ENCODE measurements at regions not wholly inside any gene's neighbourhood (a gene's known extent, or its start where the extent isn't known, plus 50 kb on each side); places are given as distances from the start of the nearest gene placed in this dataset.

DNA sequence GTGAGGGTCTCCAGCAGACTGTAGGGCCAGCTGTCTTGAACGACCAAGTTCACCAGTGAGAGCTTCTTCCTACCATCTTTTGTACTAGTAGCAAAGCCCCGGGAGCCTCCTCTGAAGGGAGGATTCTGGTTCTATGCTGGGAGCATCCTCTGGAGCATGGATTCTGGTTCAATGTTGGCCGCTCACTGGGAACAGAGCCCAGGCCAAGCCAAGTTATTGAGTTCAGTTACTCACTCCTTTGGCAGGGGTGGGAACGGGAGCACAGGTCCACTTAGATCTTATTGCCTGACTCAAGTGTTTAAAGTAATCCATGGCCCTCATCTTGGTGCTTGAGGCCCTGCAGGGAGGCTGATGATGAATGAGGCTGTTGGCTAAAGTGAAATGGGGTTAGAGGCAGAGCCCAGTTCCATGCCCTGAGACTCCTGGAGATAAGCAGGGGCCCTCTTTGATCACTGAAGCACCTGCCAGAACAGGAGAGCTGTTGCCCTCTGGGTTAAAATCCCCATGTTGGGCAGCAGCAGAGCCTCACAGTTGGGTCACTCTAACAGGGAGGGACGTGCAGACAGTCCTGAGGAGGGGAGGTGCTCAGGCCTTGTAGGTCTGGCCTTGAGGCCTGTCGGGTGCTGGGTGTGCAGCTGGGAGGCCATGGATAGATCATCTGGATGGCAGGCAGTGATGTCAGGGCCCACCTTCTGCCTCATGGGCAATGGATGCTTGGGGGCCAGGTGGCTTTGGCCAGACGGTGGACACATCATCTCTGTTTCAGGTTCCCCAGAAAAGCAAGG, 98.3 kb upstream of the SYNDIG1 start:
- intact Hi-C loops (cut with micrococcal nuclease) = no loop called here
- Mint-ChIP-seq H3K27me3 (no peaks in the 10 kb centered on the region), H3K9me3 (no peaks in the 10 kb centered on the region), H3K4me3 (no peak overlapping the region), H3K36me3 (no peaks in the 10 kb centered on the region), H3K4me1 (ENCODE audit: low read depth) (no peaks in the 10 kb centered on the region), H3K27ac (no peak overlapping the region)
- ChIA-PET POLR2A (no interaction called here), CTCF (no interaction called here)
- no peak for DNase-seq

DNA sequence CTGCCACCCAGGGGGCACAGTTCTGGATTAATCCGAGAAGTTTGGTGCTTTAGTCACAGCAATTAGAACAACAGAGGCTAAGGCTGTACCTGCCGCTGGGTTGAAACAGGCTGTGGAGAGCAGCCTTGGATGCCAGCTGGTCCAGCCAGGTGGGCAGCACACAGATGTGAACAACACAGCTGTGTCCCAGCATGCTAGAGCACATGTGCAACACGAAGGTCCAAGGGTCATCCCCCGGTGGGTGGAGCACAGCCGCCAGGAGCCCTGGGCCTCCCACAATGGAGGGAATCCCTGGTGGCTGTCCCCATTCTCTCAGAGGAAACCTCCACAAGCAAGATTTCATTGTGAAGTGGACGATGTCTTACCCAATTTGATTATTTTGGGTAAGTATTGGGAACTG, 99.2 kb upstream of the SYNDIG1 start:
- POLR2A ChIA-PET = no interaction called here
- CTCF ChIA-PET = no interaction called here
- DNase-seq = no peak
- no peaks in the 10 kb centered on the region for H3K4me1 Mint-ChIP-seq (ENCODE audit: low read depth)
- no peaks in the 10 kb centered on the region for H3K36me3 Mint-ChIP-seq
- H3K27me3 Mint-ChIP-seq = no peaks in the 10 kb centered on the region
- no peak overlapping the region for H3K4me3 Mint-ChIP-seq
- intact Hi-C loops (cut with micrococcal nuclease) = no loop called here
- no peak overlapping the region for H3K27ac Mint-ChIP-seq
- H3K9me3 Mint-ChIP-seq = no peaks in the 10 kb centered on the region

- H3K4me3 Mint-ChIP-seq = no peak overlapping the region
- no peak for DNase-seq
- no peaks in the 10 kb centered on the region for H3K27me3 Mint-ChIP-seq
- ChIA-PET POLR2A (no interaction called here), CTCF (no interaction called here)
- H3K4me1 Mint-ChIP-seq (ENCODE audit: low read depth) = no peaks in the 10 kb centered on the region
- no peak overlapping the region for H3K27ac Mint-ChIP-seq
- no peaks in the 10 kb centered on the region for H3K9me3 Mint-ChIP-seq
- no peaks in the 10 kb centered on the region for H3K36me3 Mint-ChIP-seq
- intact Hi-C loops (cut with micrococcal nuclease) = no loop called here
Measured at GRCh38 chr20:24368253-24368652, 101.2 kb upstream of the SYNDIG1 start.

- no peak for DNase-seq
- no peak overlapping the region for H3K4me3 Mint-ChIP-seq
- H3K27ac Mint-ChIP-seq = no peak overlapping the region
- peaks cover 6% of the 10 kb centered on the region for H3K9me3 Mint-ChIP-seq
- H3K27me3 Mint-ChIP-seq = peaks cover 5% of the 10 kb centered on the region
- H3K4me1 Mint-ChIP-seq (ENCODE audit: low read depth) = no peaks in the 10 kb centered on the region
- intact Hi-C loops (cut with micrococcal nuclease) = no loop called here
- CTCF ChIA-PET = no interaction called here
- POLR2A ChIA-PET = no interaction called here
- no peaks in the 10 kb centered on the region for H3K36me3 Mint-ChIP-seq
Measured at GRCh38 chr20:24366336-24367004, 103.0 kb upstream of the SYNDIG1 start.

DNA sequence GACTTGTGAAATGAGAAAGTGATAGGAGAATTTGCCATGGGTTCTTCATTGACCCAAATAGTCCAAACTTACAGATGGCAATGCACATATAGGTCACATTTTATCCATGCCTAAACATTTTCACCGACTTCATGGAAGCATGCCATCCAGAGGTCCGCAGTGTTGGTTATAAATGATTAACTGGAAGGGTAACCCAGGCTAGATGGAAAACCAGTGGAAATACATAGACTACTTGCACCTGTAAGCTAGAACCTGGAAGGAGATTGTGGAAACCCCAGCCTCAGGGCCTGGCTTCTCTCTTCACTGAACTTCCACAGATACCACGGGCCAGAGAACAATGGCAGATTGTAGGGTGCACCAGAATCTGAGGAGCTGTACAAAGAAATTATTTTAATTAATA, 103.8 kb upstream of the SYNDIG1 start:
- Mint-ChIP-seq H3K36me3 (no peaks in the 10 kb centered on the region), H3K27ac (no peak overlapping the region), H3K4me1 (ENCODE audit: low read depth) (no peaks in the 10 kb centered on the region), H3K4me3 (no peak overlapping the region), H3K9me3 (peaks cover 6% of the 10 kb centered on the region), H3K27me3 (peaks cover 5% of the 10 kb centered on the region)
- ChIA-PET CTCF (no interaction called here), POLR2A (no interaction called here)
- DNase-seq = no peak
- intact Hi-C loops (cut with micrococcal nuclease) = no loop called here

DNA sequence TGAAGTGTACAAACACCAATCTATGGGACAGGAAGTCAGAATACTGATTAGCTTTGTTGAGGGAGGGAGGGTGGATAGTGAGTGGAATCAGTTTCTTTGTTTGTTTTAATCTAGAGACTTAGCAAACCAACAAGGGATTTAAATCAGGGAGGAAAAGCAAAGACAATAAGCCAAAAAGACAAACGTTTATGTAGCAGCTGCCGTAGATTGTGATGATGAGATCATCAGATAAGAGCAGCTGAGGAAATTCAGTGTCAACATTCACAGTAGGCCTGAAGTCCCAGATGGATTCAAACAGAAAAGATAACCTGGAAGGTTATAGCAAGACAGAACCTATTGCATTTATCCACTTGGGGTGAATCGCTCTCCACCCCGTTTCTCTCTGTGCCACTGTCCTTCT, 104.9 kb upstream of the SYNDIG1 start:
- H3K27me3 Mint-ChIP-seq = peaks cover 5% of the 10 kb centered on the region
- intact Hi-C loops (cut with micrococcal nuclease) = no loop called here
- CTCF ChIA-PET = no interaction called here

DNA sequence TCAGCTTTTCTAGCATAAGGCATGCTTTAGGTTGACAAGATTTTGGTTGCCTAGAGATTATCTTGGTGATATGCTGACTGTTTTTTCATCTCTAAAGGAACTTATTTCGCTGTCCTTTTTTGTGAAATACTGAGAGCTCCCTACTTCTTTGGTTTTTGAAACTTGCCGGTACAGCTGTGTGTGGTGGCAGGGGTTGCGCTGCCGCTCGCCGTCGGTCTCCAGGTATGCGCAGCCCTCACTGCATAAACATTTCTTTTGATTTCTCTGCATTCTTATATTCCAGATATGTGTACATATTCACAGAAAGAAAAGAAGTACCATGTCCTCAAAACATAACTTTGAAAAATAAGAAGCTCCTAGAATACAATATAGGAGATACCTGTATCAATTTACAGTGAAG, 106.4 kb upstream of the SYNDIG1 start:
- Mint-ChIP-seq H3K27me3 (peaks cover 5% of the 10 kb centered on the region), H3K27ac (no peak overlapping the region), H3K4me1 (ENCODE audit: low read depth) (no peaks in the 10 kb centered on the region), H3K9me3 (peaks cover 6% of the 10 kb centered on the region), H3K4me3 (no peak overlapping the region), H3K36me3 (no peaks in the 10 kb centered on the region)
- POLR2A ChIA-PET = no interaction called here
- intact Hi-C loops (cut with micrococcal nuclease) = no loop called here
- CTCF ChIA-PET = no interaction called here
- no peak for DNase-seq

More for the DNA sequence above, 104.9 kb upstream of the SYNDIG1 start:
- Mint-ChIP-seq H3K4me3 (no peak overlapping the region), H3K4me1 (ENCODE audit: low read depth) (no peaks in the 10 kb centered on the region), H3K27ac (no peak overlapping the region), H3K9me3 (peaks cover 6% of the 10 kb centered on the region), H3K36me3 (no peaks in the 10 kb centered on the region)
- no peak for DNase-seq
- POLR2A ChIA-PET = no interaction called here

- POLR2A ChIA-PET = no interaction called here
- Mint-ChIP-seq H3K36me3 (no peaks in the 10 kb centered on the region), H3K9me3 (peaks cover 6% of the 10 kb centered on the region), H3K4me3 (no peak overlapping the region), H3K27me3 (peaks cover 8% of the 10 kb centered on the region), H3K4me1 (ENCODE audit: low read depth) (no peaks in the 10 kb centered on the region), H3K27ac (no peak overlapping the region)
- intact Hi-C loops (cut with micrococcal nuclease) = no loop called here
- no peak for DNase-seq
- CTCF ChIA-PET = no interaction called here
Measured at GRCh38 chr20:24362080-24362479, 107.3 kb upstream of the SYNDIG1 start.

DNA sequence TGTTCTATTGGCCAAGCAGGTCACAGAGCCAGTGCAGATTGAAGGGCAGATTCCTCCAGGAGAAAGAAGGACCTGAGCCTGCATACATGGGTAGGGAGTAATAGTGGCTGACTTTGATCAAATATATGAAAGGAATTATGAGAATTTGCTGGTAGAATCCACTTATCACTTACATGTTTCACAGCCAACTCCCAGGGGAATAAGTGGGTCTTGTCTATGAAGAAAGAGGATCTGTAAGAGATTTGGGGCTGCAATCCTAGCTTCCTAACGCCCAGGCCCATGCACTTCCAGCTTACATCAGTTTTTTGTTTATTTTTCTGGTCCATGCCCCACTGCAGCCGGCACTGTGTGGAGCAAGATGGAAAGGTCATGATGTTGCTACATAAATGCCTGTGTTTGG, 107.9 kb upstream of the SYNDIG1 start:
- Mint-ChIP-seq H3K4me1 (ENCODE audit: low read depth) (no peaks in the 10 kb centered on the region), H3K36me3 (no peaks in the 10 kb centered on the region), H3K27me3 (peaks cover 10% of the 10 kb centered on the region), H3K4me3 (no peak overlapping the region), H3K27ac (no peak overlapping the region), H3K9me3 (peaks cover 6% of the 10 kb centered on the region)
- POLR2A ChIA-PET = no interaction called here
- CTCF ChIA-PET = no interaction called here
- intact Hi-C loops (cut with micrococcal nuclease) = no loop called here
- no peak for DNase-seq

- peaks cover 10% of the 10 kb centered on the region for H3K27me3 Mint-ChIP-seq
- ChIA-PET CTCF (no interaction called here), POLR2A (no interaction called here)
- no peaks in the 10 kb centered on the region for H3K36me3 Mint-ChIP-seq
- peaks cover 6% of the 10 kb centered on the region for H3K9me3 Mint-ChIP-seq
- no peak overlapping the region for H3K4me3 Mint-ChIP-seq
- intact Hi-C loops (cut with micrococcal nuclease) = no loop called here
- DNase-seq = no peak
- no peaks in the 10 kb centered on the region for H3K4me1 Mint-ChIP-seq (ENCODE audit: low read depth)
- H3K27ac Mint-ChIP-seq = no peak overlapping the region
Measured at GRCh38 chr20:24360531-24360930, 108.9 kb upstream of the SYNDIG1 start.

- Mint-ChIP-seq H3K27me3 (peaks cover 10% of the 10 kb centered on the region), H3K27ac (no peak overlapping the region), H3K4me3 (no peak overlapping the region), H3K9me3 (peaks cover 6% of the 10 kb centered on the region), H3K4me1 (ENCODE audit: low read depth) (no peaks in the 10 kb centered on the region), H3K36me3 (no peaks in the 10 kb centered on the region)
- ChIA-PET CTCF (no interaction called here), POLR2A (no interaction called here)
- DNase-seq = no peak
- intact Hi-C loops (cut with micrococcal nuclease) = no loop called here
Measured at GRCh38 chr20:24359321-24360027, 110.0 kb upstream of the SYNDIG1 start.

GRCh38 chr20:24357931-24358330, 111.5 kb upstream of the SYNDIG1 start:
- Mint-ChIP-seq H3K27me3 (peaks cover 10% of the 10 kb centered on the region), H3K4me3 (no peak overlapping the region), H3K9me3 (peaks cover 6% of the 10 kb centered on the region), H3K36me3 (no peaks in the 10 kb centered on the region), H3K4me1 (ENCODE audit: low read depth) (no peaks in the 10 kb centered on the region), H3K27ac (no peak overlapping the region)
- CTCF ChIA-PET = no interaction called here
- intact Hi-C loops (cut with micrococcal nuclease) = no loop called here
- no peak for DNase-seq
- POLR2A ChIA-PET = interaction anchor here (1.0 kb wide), 1 partner anchor 16 kb away, joined by 3 read pairs; no protein-coding TSS in a partner anchor

GRCh38 chr20:24357177-24357576, 112.3 kb upstream of the SYNDIG1 start:
- H3K9me3 Mint-ChIP-seq = peaks cover 4% of the 10 kb centered on the region
- ChIA-PET POLR2A (interaction anchor here (1.0 kb wide), 1 partner anchor 17 kb away, joined by 3 read pairs; no protein-coding TSS in a partner anchor), CTCF (no interaction called here)
- H3K4me1 Mint-ChIP-seq (ENCODE audit: low read depth) = no peaks in the 10 kb centered on the region
- H3K27ac Mint-ChIP-seq = no peak overlapping the region
- no peak overlapping the region for H3K4me3 Mint-ChIP-seq
- H3K36me3 Mint-ChIP-seq = no peaks in the 10 kb centered on the region
- DNase-seq = no peak
- intact Hi-C loops (cut with micrococcal nuclease) = no loop called here
- H3K27me3 Mint-ChIP-seq = peaks cover 5% of the 10 kb centered on the region

All from activated CD4-positive, alpha-beta memory T cell treated with anti-CD3 and anti-CD28 coated beads for 36 hours (primary cell).